ENCODE measurements at regions not wholly inside any gene's neighbourhood (a gene's known extent, or its start where the extent isn't known, plus 50 kb on each side); places are given as distances from the start of the nearest gene placed in this dataset.

GRCh38 chr2:223530811-223531210, 71.3 kb downstream of the SCG2 start:
- in situ Hi-C loops (cut with MboI; ENCODE audit: low sequenced_read_pairs in 4 of 4) (no loop called here), intact Hi-C loops (cut with DNase I; ENCODE audit: low total_unique reads) (no loop called here)
- DNase-seq (no peak), ATAC-seq (no peak)
- H3K9me3 ChIP-seq = no peaks in the 10 kb centered on the region
- H3K27ac ChIP-seq = no peak overlapping the region
- H3K36me3 ChIP-seq = no peaks in the 10 kb centered on the region
- TF ChIP-seq CTCF (IDR thresholded peaks at IDR 0.05 in 4 of 5, conservative IDR thresholded peaks at IDR 0.05 in 1 of 5) (no peak), POLR2A (IDR thresholded peaks at IDR 0.05) (no peak)
- no peaks in the 10 kb centered on the region for H3K27me3 ChIP-seq
- H3K4me3 ChIP-seq = no peak overlapping the region
- H3K4me1 ChIP-seq = no peaks in the 10 kb centered on the region

GRCh38 chr2:223532161-223532560, 70.0 kb downstream of the SCG2 start:
- ATAC-seq = no peak

GRCh38 chr2:223532712-223533111, 69.4 kb downstream of the SCG2 start:
- in situ Hi-C loops (cut with MboI; ENCODE audit: low sequenced_read_pairs in 4 of 4) (no loop called here), intact Hi-C loops (cut with DNase I; ENCODE audit: low total_unique reads) (no loop called here)
- Histone ChIP-seq H3K4me3 (no peak overlapping the region), H3K4me1 (peaks cover 0 to under 1% of the 10 kb centered on the region in 2 donors), H3K27ac (no peak overlapping the region), H3K27me3 (no peaks in the 10 kb centered on the region), H3K9me3 (no peaks in the 10 kb centered on the region), H3K36me3 (no peaks in the 10 kb centered on the region)
- no peak for DNase-seq
- ATAC-seq = no peak
- TF ChIP-seq POLR2A (IDR thresholded peaks at IDR 0.05) (no peak), CTCF (IDR thresholded peaks at IDR 0.05 in 4 of 5, conservative IDR thresholded peaks at IDR 0.05 in 1 of 5) (no peak)

More at GRCh38 chr2:223532161-223532560, 70.0 kb downstream of the SCG2 start:
- Histone ChIP-seq H3K27ac (no peak overlapping the region), H3K4me3 (no peak overlapping the region), H3K4me1 (no peaks in the 10 kb centered on the region), H3K36me3 (no peaks in the 10 kb centered on the region), H3K9me3 (no peaks in the 10 kb centered on the region), H3K27me3 (no peaks in the 10 kb centered on the region)
- intact Hi-C loops (cut with DNase I; ENCODE audit: low total_unique reads) = no loop called here
- in situ Hi-C loops (cut with MboI; ENCODE audit: low sequenced_read_pairs in 4 of 4) = no loop called here
- no peak for TF ChIP-seq CTCF (IDR thresholded peaks at IDR 0.05 in 4 of 5, conservative IDR thresholded peaks at IDR 0.05 in 1 of 5)
- TF ChIP-seq POLR2A (IDR thresholded peaks at IDR 0.05) = no peak
- no peak for DNase-seq

DNA sequence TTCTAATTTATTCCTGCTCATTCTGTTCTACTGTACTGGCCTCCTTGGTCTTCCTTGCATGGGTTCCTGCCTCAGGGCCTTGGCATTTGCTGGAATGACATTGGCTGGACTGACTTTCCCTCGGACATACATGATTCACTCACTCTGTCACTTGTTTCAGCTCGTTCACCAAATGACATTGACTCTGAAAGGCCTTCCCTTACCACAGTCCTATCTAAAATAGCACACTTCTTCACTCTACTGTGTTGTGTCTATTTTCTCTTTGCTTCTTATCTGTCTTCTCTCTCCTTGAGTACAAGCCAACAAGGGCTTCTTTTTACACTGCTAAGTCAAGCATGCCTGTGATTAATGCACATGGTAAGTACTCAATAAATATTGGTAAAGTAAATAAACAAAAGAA, 65.6 kb downstream of the SCG2 start:
- DNase-seq (no peak), ATAC-seq (no peak)
- H3K4me3 ChIP-seq = no peak overlapping the region
- no peaks in the 10 kb centered on the region for H3K27me3 ChIP-seq
- H3K4me1 ChIP-seq = peaks cover 12 to 17% of the 10 kb centered on the region in 2 donors
- H3K9me3 ChIP-seq = no peaks in the 10 kb centered on the region
- H3K36me3 ChIP-seq = no peaks in the 10 kb centered on the region
- intact Hi-C loops (cut with DNase I; ENCODE audit: low total_unique reads) (no loop called here), in situ Hi-C loops (cut with MboI; ENCODE audit: low sequenced_read_pairs in 4 of 4) (no loop called here)
- TF ChIP-seq POLR2A (IDR thresholded peaks at IDR 0.05) (no peak), CTCF (IDR thresholded peaks at IDR 0.05 in 4 of 5, conservative IDR thresholded peaks at IDR 0.05 in 1 of 5) (no peak)
- no peak overlapping the region for H3K27ac ChIP-seq

- no peak for TF ChIP-seq POLR2A (IDR thresholded peaks at IDR 0.05)
- no peak for TF ChIP-seq CTCF (IDR thresholded peaks at IDR 0.05 in 4 of 5, conservative IDR thresholded peaks at IDR 0.05 in 1 of 5)
- H3K4me1 ChIP-seq = peaks cover 12 to 17% of the 10 kb centered on the region in 2 donors
- H3K27me3 ChIP-seq = no peaks in the 10 kb centered on the region
- intact Hi-C loops (cut with DNase I; ENCODE audit: low total_unique reads) = no loop called here
- H3K27ac ChIP-seq = no peak overlapping the region
- DNase-seq = no peak
- H3K36me3 ChIP-seq = no peaks in the 10 kb centered on the region
- no peak for ATAC-seq
- H3K4me3 ChIP-seq = no peak overlapping the region
- in situ Hi-C loops (cut with MboI; ENCODE audit: low sequenced_read_pairs in 4 of 4) = no loop called here
- no peaks in the 10 kb centered on the region for H3K9me3 ChIP-seq
These were observed 65.0 kb downstream of the SCG2 start for GRCh38 chr2:223537115-223537514.

Measured in gastrocnemius medialis (tissue), 4 donors.